HCT116 (cell line): ENCODE measurements at regions not wholly inside any gene's neighbourhood (a gene's known extent, or its start where the extent isn't known, plus 50 kb on each side); places are given as distances from the start of the nearest gene placed in this dataset.

Source experiments
- ATAC-seq: fragments of 200-7000 bp; cut with Tn5 transposase; 2 replicates; pipeline ENCODE4 v1.9.1; 2020; ENCODE audit warnings: mild to moderate bottlenecking, moderate library complexity
- BruUV-seq: library from RNA; stranded (reverse); fragments of 400-500 nt; replicated peaks from 2 replicates; lab custom pipeline; 2021; lab: Mats Ljungman, UMichigan
- CTCF ChIA-PET: fragments of 300-600 bp; sonication (Branson Sonifier 250); formaldehyde crosslinking; loops from one replicate; lab custom pipeline; 2021; ENCODE audit warnings: antibody characterized with exemption; lab: Charles Lee
- POLR2A ChIA-PET: fragments of 300-600, 350-600 bp; sonication (Branson Sonifier 250); formaldehyde crosslinking; loops from one replicate; lab custom pipeline; 2021; ENCODE audit warnings: antibody characterized with exemption; lab: Charles Lee
- RAD21 ChIA-PET, 2 experiments: fragments of 300-600 bp; sonication (Branson Sonifier 250); formaldehyde crosslinking; loops; one replicate each; lab custom pipeline; 2023; ENCODE audit warnings: low total read pairs in 2 of 2; ENCODE audit not compliant: uncharacterized antibody in 2 of 2, unreplicated experiment in 2 of 2, low non-redundant PET in 1 of 2; lab: Charles Lee
- DNase-seq: peaks from one replicate; pipeline ENCODE4 v3.0.0-alpha.2; 2010; ENCODE audit warnings: low read depth, low spot score
- H2AFZ ChIP-seq: fragments of 200-600 bp; shearing (Covaris generic), sonication (generic); 2 replicates; pipeline ENCODE4 v1.6.1; 2017; ENCODE audit warnings: low read depth, mixed run types, mixed read lengths, antibody characterized with exemption, low read length; ENCODE audit not compliant: poor library complexity, severe bottlenecking
- H3K27ac ChIP-seq: 2 replicates; pipeline ENCODE4 v1.5.1; 2012; ENCODE audit warnings: low read depth, low read length
- H3K27me3 ChIP-seq: fragments of 200-600 bp; sonication (generic); 2 replicates; pipeline ENCODE4 v1.6.1; 2016; ENCODE audit warnings: mixed run types, low read length, mixed read lengths; ENCODE audit not compliant: insufficient read depth
- H3K36me3 ChIP-seq, 2 experiments: fragments of 200-500 bp in 1 of 2; fragments of 200-600 bp in 1 of 2; sonication (Bioruptor generic) in 1 of 2; sonication (generic) in 1 of 2; 2 replicates each; pipeline versions ENCODE4 v1.5.1 to v1.6.1; 2014 to 2016; ENCODE audit warnings: low read length in 2 of 2, inconsistent platforms in 1 of 2, mixed read lengths in 1 of 2, mixed run types in 1 of 2; ENCODE audit not compliant: insufficient read depth in 2 of 2, control insufficient read depth in 1 of 2
- H3K4me1 ChIP-seq, 2 experiments: fragments of 200-600 bp in 1 of 2; sonication (generic) in 1 of 2; 2 replicates each; pipeline versions ENCODE4 v1.5.1 to v1.6.1; 2012 to 2017; ENCODE audit warnings: low read length in 2 of 2, inconsistent platforms in 1 of 2, mild to moderate bottlenecking in 1 of 2, mixed read lengths in 1 of 2, mixed run types in 1 of 2, moderate library complexity in 1 of 2; ENCODE audit not compliant: insufficient read depth in 2 of 2, control insufficient read depth in 1 of 2
- H3K4me2 ChIP-seq: fragments of 200-600 bp; sonication (generic); 2 replicates; pipeline ENCODE4 v1.6.1; 2017; ENCODE audit warnings: mixed run types, low read length, mixed read lengths
- H3K4me3 ChIP-seq, 2 experiments: fragments of 200-600 bp in 1 of 2; sonication (generic) in 1 of 2; replicated peaks in 1 of 2; 2 replicates each; pipeline ENCODE4 v1.5.1; 2011 to 2016; ENCODE audit warnings: low read length in 2 of 2, control low read depth in 1 of 2, low read depth in 1 of 2, mild to moderate bottlenecking in 1 of 2, mixed read lengths in 1 of 2, mixed run types in 1 of 2
- H3K79me2 ChIP-seq: fragments of 200-600 bp; sonication (generic); 2 replicates; pipeline ENCODE4 v1.6.1; 2017; ENCODE audit warnings: mild to moderate bottlenecking, mixed run types, low read length, moderate library complexity, mixed read lengths; ENCODE audit not compliant: insufficient read depth
- H3K9ac ChIP-seq: fragments of 200-600 bp; sonication (generic); 2 replicates; pipeline ENCODE4 v1.6.1; 2016; ENCODE audit warnings: low read length, mixed read lengths
- H3K9me2 ChIP-seq: fragments of 200-600 bp; sonication (generic), shearing (Covaris generic); 2 replicates; pipeline ENCODE4 v1.6.1; 2017; ENCODE audit warnings: mixed run types, mild to moderate bottlenecking, moderate library complexity; ENCODE audit not compliant: insufficient read depth
- H3K9me3 ChIP-seq, 2 experiments: fragments of 200-500 bp in 1 of 2; fragments of 200-600 bp in 1 of 2; sonication (Bioruptor generic) in 1 of 2; sonication (generic) in 1 of 2; 2 replicates each; pipeline ENCODE4 v1.6.1; 2014 to 2017; ENCODE audit warnings: low read length in 2 of 2, mixed read lengths in 2 of 2, inconsistent platforms in 1 of 2, low read depth in 1 of 2, mild to moderate bottlenecking in 1 of 2, mixed run types in 1 of 2, moderate library complexity in 1 of 2; ENCODE audit not compliant: control insufficient read depth in 1 of 2, insufficient read depth in 1 of 2
- H4K20me1 ChIP-seq: fragments of 200-600 bp; sonication (generic), shearing (Covaris generic); 2 replicates; pipeline ENCODE4 v1.6.1; 2017; ENCODE audit warnings: mixed run types, mild to moderate bottlenecking, moderate library complexity; ENCODE audit not compliant: insufficient read depth
- CBX3 ChIP-seq: IDR thresholded peaks from 2 replicates; pipeline ENCODE4 v1.6.1; 2012; ENCODE audit warnings: low read depth
- CEBPB ChIP-seq: IDR thresholded peaks from 2 replicates; pipeline ENCODE4 v1.6.1; 2012; ENCODE audit warnings: low read depth
- EGR1 ChIP-seq: IDR thresholded peaks from 2 replicates; pipeline ENCODE4 v1.6.1; 2012; ENCODE audit warnings: low read depth
- EZH2phosphoT487 ChIP-seq: fragments of 200-600 bp; IDR thresholded peaks from 2 replicates; pipeline ENCODE4 v1.6.1; 2018; ENCODE audit warnings: antibody characterized with exemption, borderline replicate concordance
- POLR2A ChIP-seq: IDR thresholded peaks from 2 replicates; pipeline ENCODE4 v1.7.0; 2011; ENCODE audit warnings: borderline replicate concordance; ENCODE audit not compliant: insufficient read depth, insufficient read length; ENCODE audit errors: extremely low read depth
- POLR2AphosphoS5 ChIP-seq: IDR thresholded peaks from 2 replicates; pipeline ENCODE4 v1.6.1; 2011; ENCODE audit warnings: mild to moderate bottlenecking, low read depth, low read length, moderate library complexity
- SIN3A ChIP-seq: IDR thresholded peaks from 2 replicates; pipeline ENCODE4 v1.6.1; 2012; ENCODE audit warnings: low read depth
- SP1 ChIP-seq: IDR thresholded peaks from 2 replicates; pipeline ENCODE4 v1.6.1; 2012; ENCODE audit warnings: low read depth
- SRF ChIP-seq: IDR thresholded peaks from 2 replicates; pipeline ENCODE4 v1.6.1; 2012; ENCODE audit warnings: low read depth
- ZBTB33 ChIP-seq: IDR thresholded peaks from 2 replicates; pipeline ENCODE4 v1.6.1; 2011; ENCODE audit warnings: mild to moderate bottlenecking, low read length, moderate library complexity; ENCODE audit not compliant: insufficient replicate concordance; ENCODE audit errors: extremely low read depth
- ZNF274 ChIP-seq: fragments of 200-500 bp; sonication (Bioruptor generic); IDR thresholded peaks from 2 replicates; pipeline ENCODE4 v1.6.1; 2014; ENCODE audit warnings: mild to moderate bottlenecking, low read depth, low read length, inconsistent platforms
- intact Hi-C: fragments of 100-400 bp; cut with micrococcal nuclease; formaldehyde crosslinking; loops from 2 replicates; pipeline ENCODE4 v1.10.0; 2022
- TF ChIP-seq, protein P1 (sequence below): IDR thresholded peaks from 2 replicates; pipeline ENCODE4 v1.6.1; 2012
- TF ChIP-seq, protein P2 (sequence below): IDR thresholded peaks from 2 replicates; pipeline ENCODE4 v1.6.1; 2012; ENCODE audit warnings: low read depth

DNA sequence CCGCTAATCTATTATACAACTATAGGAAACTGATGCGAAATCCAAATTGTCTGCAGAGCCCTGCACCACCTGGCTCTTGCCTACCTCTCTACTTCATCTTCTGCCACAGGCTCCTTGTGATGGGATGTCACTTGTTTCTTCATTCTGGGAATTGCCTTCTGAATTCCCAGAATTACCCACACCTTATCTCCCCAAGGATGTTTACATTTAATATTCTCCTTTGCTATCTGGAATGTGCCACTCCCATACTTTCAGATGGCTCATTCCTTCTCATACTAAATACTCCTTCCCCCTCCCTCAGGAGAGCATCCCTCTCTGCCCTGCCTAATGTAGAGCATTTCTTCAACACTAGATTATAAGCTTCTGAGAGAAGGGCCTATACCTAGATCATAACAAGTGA is 573.1 kb downstream of the GALC start:
- CTCF ChIA-PET, result no interaction called here
- Histone ChIP-seq H3K4me2 (no peak overlapping the region), H3K4me3 (no peak overlapping the region), H4K20me1 (no peaks in the 10 kb centered on the region), H3K9me3 (peaks cover 0 to 12% of the 10 kb centered on the region in 2 experiments; a peak in 2 of 4 replicates), H3K9me2 (no peaks in the 10 kb centered on the region)
- DNase-seq, result no peak
- no TSS peak for BruUV-seq
- intact Hi-C loops, result no loop called here
- TF ChIP-seq EGR1, result no peak
- no peak for TF ChIP-seq ZNF274
- no peak for TF ChIP-seq POLR2AphosphoS5
- TF ChIP-seq CEBPB, result no peak
- TF ChIP-seq POLR2A, result no peak
- no peak for TF ChIP-seq ZBTB33
- no peak for TF ChIP-seq EZH2phosphoT487
- TF ChIP-seq SIN3A, result no peak
- TF ChIP-seq, all 23 proteins: peak for 0
- no peaks in the 10 kb centered on the region for H3K27me3 ChIP-seq
- H3K27ac ChIP-seq, result no peak overlapping the region
- no peaks in the 10 kb centered on the region for H3K79me2 ChIP-seq
- no peak for ATAC-seq
- ChIA-PET POLR2A (no interaction called here), RAD21 (no interaction called here)
- no peaks in the 10 kb centered on the region for H3K4me1 ChIP-seq
- H2AFZ ChIP-seq, result no peak overlapping the region
- H3K36me3 ChIP-seq, result no peaks in the 10 kb centered on the region
- no peak overlapping the region for H3K9ac ChIP-seq

GRCh38 chr14:87411370-87411769 is 581.6 kb downstream of the GALC start:
- Histone ChIP-seq H3K27me3 (no peaks in the 10 kb centered on the region), H3K4me2 (no peak overlapping the region), H4K20me1 (no peaks in the 10 kb centered on the region), H3K9ac (no peak overlapping the region), H3K9me3 (peaks cover 6 to 15% of the 10 kb centered on the region in 2 experiments; a peak in 2 of 4 replicates), H3K36me3 (no peaks in the 10 kb centered on the region), H3K9me2 (no peaks in the 10 kb centered on the region), H3K27ac (no peak overlapping the region), H3K4me3 (no peak overlapping the region), H2AFZ (no peak overlapping the region), H3K4me1 (no peaks in the 10 kb centered on the region), H3K79me2 (no peaks in the 10 kb centered on the region)
- ChIA-PET CTCF (no interaction called here), RAD21 (no interaction called here), POLR2A (no interaction called here)
- ATAC-seq (no peak), DNase-seq (no peak)
- intact Hi-C loops, result no loop called here
- BruUV-seq, result no TSS peak
- TF ChIP-seq POLR2A, result no peak
- TF ChIP-seq, protein P1, sequence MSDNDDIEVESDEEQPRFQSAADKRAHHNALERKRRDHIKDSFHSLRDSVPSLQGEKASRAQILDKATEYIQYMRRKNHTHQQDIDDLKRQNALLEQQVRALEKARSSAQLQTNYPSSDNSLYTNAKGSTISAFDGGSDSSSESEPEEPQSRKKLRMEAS, result no peak
- TF ChIP-seq, protein P2, sequence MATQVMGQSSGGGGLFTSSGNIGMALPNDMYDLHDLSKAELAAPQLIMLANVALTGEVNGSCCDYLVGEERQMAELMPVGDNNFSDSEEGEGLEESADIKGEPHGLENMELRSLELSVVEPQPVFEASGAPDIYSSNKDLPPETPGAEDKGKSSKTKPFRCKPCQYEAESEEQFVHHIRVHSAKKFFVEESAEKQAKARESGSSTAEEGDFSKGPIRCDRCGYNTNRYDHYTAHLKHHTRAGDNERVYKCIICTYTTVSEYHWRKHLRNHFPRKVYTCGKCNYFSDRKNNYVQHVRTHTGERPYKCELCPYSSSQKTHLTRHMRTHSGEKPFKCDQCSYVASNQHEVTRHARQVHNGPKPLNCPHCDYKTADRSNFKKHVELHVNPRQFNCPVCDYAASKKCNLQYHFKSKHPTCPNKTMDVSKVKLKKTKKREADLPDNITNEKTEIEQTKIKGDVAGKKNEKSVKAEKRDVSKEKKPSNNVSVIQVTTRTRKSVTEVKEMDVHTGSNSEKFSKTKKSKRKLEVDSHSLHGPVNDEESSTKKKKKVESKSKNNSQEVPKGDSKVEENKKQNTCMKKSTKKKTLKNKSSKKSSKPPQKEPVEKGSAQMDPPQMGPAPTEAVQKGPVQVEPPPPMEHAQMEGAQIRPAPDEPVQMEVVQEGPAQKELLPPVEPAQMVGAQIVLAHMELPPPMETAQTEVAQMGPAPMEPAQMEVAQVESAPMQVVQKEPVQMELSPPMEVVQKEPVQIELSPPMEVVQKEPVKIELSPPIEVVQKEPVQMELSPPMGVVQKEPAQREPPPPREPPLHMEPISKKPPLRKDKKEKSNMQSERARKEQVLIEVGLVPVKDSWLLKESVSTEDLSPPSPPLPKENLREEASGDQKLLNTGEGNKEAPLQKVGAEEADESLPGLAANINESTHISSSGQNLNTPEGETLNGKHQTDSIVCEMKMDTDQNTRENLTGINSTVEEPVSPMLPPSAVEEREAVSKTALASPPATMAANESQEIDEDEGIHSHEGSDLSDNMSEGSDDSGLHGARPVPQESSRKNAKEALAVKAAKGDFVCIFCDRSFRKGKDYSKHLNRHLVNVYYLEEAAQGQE, result no peak
- TF ChIP-seq CBX3, result no peak
- no peak for TF ChIP-seq ZBTB33
- TF ChIP-seq SRF, result no peak
- TF ChIP-seq SP1, result no peak
- no peak for TF ChIP-seq CEBPB
